ENCODE measurements at regions not wholly inside any gene's neighbourhood (a gene's known extent, or its start where the extent isn't known, plus 50 kb on each side); places are given as distances from the start of the nearest gene placed in this dataset.

GRCh38 chr2:59389240-59389639 lies 1148.1 kb upstream of the FANCL start:
- no peaks in the 10 kb centered on the region for H3F3A ChIP-seq (ENCODE audit: insufficient read depth, low read length, poor library complexity, severe bottlenecking)
- H3K9ac ChIP-seq (ENCODE audit: low read length) = no peak overlapping the region
- no peak overlapping the region for H2AFZ ChIP-seq (ENCODE audit: low read depth, low read length)
- H3K4me2 ChIP-seq (ENCODE audit: low read length) = no peak overlapping the region
- TF ChIP-seq, protein P1, sequence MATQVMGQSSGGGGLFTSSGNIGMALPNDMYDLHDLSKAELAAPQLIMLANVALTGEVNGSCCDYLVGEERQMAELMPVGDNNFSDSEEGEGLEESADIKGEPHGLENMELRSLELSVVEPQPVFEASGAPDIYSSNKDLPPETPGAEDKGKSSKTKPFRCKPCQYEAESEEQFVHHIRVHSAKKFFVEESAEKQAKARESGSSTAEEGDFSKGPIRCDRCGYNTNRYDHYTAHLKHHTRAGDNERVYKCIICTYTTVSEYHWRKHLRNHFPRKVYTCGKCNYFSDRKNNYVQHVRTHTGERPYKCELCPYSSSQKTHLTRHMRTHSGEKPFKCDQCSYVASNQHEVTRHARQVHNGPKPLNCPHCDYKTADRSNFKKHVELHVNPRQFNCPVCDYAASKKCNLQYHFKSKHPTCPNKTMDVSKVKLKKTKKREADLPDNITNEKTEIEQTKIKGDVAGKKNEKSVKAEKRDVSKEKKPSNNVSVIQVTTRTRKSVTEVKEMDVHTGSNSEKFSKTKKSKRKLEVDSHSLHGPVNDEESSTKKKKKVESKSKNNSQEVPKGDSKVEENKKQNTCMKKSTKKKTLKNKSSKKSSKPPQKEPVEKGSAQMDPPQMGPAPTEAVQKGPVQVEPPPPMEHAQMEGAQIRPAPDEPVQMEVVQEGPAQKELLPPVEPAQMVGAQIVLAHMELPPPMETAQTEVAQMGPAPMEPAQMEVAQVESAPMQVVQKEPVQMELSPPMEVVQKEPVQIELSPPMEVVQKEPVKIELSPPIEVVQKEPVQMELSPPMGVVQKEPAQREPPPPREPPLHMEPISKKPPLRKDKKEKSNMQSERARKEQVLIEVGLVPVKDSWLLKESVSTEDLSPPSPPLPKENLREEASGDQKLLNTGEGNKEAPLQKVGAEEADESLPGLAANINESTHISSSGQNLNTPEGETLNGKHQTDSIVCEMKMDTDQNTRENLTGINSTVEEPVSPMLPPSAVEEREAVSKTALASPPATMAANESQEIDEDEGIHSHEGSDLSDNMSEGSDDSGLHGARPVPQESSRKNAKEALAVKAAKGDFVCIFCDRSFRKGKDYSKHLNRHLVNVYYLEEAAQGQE (IDR thresholded peaks at IDR 0.05; ENCODE audit: borderline replicate concordance) = no peak
- H4K20me1 ChIP-seq (ENCODE audit: insufficient read depth) = no peaks in the 10 kb centered on the region
- H3K9me3 ChIP-seq (ENCODE audit: low read length) = no peaks in the 10 kb centered on the region
- H3K9me2 ChIP-seq (ENCODE audit: insufficient read depth, low read length) = no peaks in the 10 kb centered on the region
- H3K4me3 ChIP-seq (ENCODE audit: low read length) = no peak overlapping the region
- no peaks in the 10 kb centered on the region for H3K36me3 ChIP-seq (ENCODE audit: insufficient read depth, low read length)
- H3K27ac ChIP-seq (ENCODE audit: low read length) = no peak overlapping the region
- no peaks in the 10 kb centered on the region for H3K27me3 ChIP-seq (ENCODE audit: insufficient read depth, low read depth, low read length)
- H3K79me2 ChIP-seq (replicated peaks; ENCODE audit: insufficient read depth, low read length) = no peaks in the 10 kb centered on the region

DNA sequence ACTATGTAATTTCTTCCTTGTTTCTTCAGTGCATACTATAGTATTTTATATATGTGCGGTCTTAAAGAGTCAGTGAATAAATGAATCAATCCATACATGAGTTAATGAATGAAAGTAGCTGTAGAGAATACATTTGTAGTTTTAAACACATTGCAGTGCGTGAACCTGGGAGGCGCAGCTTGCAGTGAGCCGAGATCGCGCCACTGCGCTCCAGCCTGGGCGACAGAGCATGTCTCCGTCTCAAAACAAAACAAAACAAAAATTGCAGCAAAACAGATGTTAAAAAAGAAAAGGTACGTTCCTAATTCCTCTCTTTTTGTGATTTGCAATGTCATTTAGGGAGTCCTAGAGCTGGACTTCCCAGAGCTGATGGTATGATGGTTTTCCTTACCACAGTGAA lies 1144.8 kb upstream of the FANCL start:
- Histone ChIP-seq H3K27me3 (ENCODE audit: insufficient read depth, low read depth, low read length) (no peaks in the 10 kb centered on the region), H3K4me3 (ENCODE audit: low read length) (no peak overlapping the region), H3K9me3 (ENCODE audit: low read length) (no peaks in the 10 kb centered on the region), H3K36me3 (ENCODE audit: insufficient read depth, low read length) (no peaks in the 10 kb centered on the region), H3K9ac (ENCODE audit: low read length) (no peak overlapping the region), H3K79me2 (replicated peaks; ENCODE audit: insufficient read depth, low read length) (no peaks in the 10 kb centered on the region), H3K9me2 (ENCODE audit: insufficient read depth, low read length) (no peaks in the 10 kb centered on the region), H4K20me1 (ENCODE audit: insufficient read depth) (no peaks in the 10 kb centered on the region), H3F3A (ENCODE audit: insufficient read depth, low read length, poor library complexity, severe bottlenecking) (no peaks in the 10 kb centered on the region), H2AFZ (ENCODE audit: low read depth, low read length) (no peak overlapping the region), H3K27ac (ENCODE audit: low read length) (no peak overlapping the region), H3K4me2 (ENCODE audit: low read length) (no peak overlapping the region)
- TF ChIP-seq EZH2 (IDR thresholded peaks at IDR 0.05; ENCODE audit: borderline replicate concordance, insufficient read depth, low read length, poor library complexity, severe bottlenecking) (no peak), RAD21 (conservative IDR thresholded peaks at IDR 0.05) (no peak), TAF1 (IDR thresholded peaks at IDR 0.05; ENCODE audit: low read depth) (no peak), EP300 (conservative IDR thresholded peaks at IDR 0.05; ENCODE audit: poor library complexity, severe bottlenecking) (no peak), SMC3 (conservative IDR thresholded peaks at IDR 0.05; ENCODE audit: poor library complexity) (no peak)
- TF ChIP-seq, protein P2, sequence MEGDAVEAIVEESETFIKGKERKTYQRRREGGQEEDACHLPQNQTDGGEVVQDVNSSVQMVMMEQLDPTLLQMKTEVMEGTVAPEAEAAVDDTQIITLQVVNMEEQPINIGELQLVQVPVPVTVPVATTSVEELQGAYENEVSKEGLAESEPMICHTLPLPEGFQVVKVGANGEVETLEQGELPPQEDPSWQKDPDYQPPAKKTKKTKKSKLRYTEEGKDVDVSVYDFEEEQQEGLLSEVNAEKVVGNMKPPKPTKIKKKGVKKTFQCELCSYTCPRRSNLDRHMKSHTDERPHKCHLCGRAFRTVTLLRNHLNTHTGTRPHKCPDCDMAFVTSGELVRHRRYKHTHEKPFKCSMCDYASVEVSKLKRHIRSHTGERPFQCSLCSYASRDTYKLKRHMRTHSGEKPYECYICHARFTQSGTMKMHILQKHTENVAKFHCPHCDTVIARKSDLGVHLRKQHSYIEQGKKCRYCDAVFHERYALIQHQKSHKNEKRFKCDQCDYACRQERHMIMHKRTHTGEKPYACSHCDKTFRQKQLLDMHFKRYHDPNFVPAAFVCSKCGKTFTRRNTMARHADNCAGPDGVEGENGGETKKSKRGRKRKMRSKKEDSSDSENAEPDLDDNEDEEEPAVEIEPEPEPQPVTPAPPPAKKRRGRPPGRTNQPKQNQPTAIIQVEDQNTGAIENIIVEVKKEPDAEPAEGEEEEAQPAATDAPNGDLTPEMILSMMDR (IDR thresholded peaks at IDR 0.05; ENCODE audit: poor library complexity, severe bottlenecking) = no peak
- TF ChIP-seq, protein P1 (IDR thresholded peaks at IDR 0.05; ENCODE audit: borderline replicate concordance) = no peak
